GM18499 (cell line): ENCODE measurements at regions not wholly inside any gene's neighbourhood (a gene's known extent, or its start where the extent isn't known, plus 50 kb on each side); places are given as distances from the start of the nearest gene placed in this dataset.

Experiments
- ATAC-seq: cut with Tn5 transposase; IDR thresholded peaks from one replicate; pipeline ENCODE4 v1.9.1; 2021; ENCODE audit warnings: moderate number of reproducible peaks; ENCODE audit not compliant: insufficient read depth, unreplicated experiment

GRCh38 chr21:16159213-16159970, 429.6 kb downstream of the USP25 start:
- no peak for ATAC-seq

DNA sequence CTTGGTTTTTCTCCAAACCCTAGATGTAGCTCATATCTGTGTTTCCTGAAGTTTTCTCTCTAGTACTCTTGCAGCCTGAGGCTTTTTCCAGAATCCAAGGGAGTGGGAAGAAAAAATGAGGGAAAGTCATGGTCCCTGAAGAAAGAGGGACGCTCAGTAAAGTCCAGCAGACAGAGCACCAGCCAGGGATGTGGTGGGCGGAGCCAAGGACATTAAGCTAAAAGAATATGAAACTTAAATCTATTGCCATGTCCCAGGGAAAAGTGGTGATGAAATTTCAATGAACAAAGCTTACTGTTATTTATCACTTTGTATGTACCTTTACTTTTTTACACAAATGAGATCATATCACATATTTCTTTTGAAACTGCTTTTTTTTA, 430.2 kb downstream of the USP25 start:
- no peak for ATAC-seq

- ATAC-seq: no peak
Measured at GRCh38 chr21:16162953-16163352, 433.2 kb downstream of the USP25 start.

- ATAC-seq: no peak
Measured at GRCh38 chr21:16169102-16169511, 439.3 kb downstream of the USP25 start.

GRCh38 chr21:16169779-16170178, 440.0 kb downstream of the USP25 start:
- no peak for ATAC-seq

DNA sequence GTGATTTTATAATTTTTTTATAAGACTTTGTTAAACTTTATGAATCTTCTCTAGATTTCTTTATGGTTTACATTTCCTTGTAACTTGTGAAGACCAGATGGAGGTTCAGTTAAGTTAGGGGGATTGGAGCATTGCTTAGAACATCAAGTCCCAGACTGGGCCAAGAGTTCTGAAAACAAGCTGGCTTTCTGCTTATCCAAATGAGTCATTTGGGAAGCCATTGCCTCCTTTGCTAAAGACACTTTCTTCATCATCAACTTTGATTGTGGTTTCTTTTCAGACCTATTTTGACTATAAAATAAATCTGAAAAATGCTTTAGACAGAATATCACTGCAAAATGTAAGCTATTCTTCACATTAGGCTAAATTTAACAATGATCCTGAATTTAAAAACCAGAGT, 446.8 kb downstream of the USP25 start:
- no peak for ATAC-seq

DNA sequence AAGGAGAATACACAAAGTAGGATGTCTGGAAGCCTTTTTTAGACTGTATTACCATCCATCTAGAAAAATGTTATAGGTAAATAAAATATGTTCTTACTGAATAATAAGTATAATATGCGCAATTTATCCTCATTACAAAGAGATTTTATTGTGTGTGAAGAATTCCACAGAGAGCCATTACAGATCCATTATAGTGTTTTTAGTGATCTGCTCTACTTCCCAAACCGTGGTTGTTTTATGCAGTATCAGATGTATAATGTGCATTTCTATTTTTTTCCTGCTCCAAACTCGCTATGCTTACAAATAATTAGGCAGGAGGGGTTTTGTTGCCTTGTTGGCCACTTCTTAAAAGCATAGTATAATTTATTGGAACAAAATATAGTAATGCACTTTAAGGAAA, 447.8 kb downstream of the USP25 start:
- no peak for ATAC-seq

DNA sequence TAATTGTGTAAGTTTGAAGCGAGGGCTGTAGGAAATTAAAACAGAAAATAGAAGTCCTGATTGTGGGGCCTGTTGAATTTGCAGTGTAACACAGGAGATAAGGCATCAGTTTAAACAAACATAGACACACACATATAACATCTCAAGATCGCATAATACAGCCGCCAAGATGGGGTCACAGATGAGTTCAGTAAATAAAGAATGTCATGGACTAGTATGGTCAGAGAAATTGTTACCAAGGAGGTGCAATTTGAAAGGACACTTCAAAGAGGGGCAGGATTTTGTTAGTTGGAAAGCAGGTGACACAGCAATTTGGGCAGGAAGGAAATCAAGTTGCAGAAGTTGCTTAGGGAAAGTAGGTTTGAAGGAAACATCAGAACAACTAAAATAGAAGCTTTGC, 450.0 kb downstream of the USP25 start:
- no peak for ATAC-seq

DNA sequence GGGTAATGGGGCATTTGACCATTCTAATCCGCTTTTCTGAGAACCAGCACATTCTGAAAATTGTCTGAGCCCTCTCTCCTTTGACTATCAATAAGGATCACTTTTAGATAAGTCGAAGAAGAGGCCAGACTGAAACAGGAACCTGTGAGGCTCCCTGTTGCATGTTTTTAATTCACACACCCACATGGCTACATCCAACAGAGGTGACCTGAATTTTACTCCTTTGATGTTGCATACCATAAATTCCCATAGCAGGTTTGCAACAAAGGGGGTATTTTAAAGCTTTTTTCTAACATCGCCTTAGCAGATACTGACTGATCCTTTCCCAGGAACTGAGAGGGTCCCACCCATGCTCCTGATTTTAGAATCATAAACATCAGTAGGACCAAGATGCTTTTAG, 450.8 kb downstream of the USP25 start:
- ATAC-seq: no peak

DNA sequence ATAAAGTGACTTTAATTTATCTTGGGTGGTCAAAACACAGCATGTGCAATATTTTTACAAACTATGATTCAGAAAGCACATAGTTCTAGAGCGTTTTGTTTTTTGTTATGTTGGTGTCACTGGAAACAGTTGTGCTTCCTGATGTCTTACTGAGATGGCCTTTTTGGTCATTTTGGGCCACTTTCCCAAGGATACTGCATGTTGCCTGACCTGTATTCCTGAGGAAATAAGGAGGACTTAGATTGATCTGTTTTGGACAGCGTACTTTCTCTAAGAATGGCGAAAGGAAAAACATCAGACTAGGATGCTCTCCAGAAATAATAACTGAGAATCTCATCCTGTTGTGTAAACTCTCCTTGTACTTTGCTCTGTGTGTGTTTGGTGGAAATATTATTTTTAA, 451.2 kb downstream of the USP25 start:
- ATAC-seq: no peak

- ATAC-seq: no peak
Measured at GRCh38 chr21:16185766-16186165, 456.0 kb downstream of the USP25 start.

DNA sequence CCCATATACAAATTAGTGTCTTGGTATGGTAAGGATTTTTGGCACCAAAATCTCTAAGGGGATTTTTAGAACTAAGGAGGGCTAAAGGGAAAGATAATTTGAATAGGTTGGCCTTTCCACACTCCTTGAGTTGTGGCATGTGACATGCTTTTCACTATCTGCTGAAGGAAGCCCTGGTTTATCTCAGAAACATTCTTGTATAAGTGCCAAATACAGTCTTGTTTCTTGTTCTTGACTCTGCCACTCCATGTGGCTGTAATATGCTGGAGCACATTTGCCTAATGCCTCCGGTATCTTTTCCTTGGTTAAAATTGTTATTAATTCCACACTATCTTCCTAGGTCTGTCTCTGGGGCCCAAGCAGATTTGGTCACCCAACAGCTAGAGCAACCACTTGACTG, 457.0 kb downstream of the USP25 start:
- ATAC-seq: no peak

DNA sequence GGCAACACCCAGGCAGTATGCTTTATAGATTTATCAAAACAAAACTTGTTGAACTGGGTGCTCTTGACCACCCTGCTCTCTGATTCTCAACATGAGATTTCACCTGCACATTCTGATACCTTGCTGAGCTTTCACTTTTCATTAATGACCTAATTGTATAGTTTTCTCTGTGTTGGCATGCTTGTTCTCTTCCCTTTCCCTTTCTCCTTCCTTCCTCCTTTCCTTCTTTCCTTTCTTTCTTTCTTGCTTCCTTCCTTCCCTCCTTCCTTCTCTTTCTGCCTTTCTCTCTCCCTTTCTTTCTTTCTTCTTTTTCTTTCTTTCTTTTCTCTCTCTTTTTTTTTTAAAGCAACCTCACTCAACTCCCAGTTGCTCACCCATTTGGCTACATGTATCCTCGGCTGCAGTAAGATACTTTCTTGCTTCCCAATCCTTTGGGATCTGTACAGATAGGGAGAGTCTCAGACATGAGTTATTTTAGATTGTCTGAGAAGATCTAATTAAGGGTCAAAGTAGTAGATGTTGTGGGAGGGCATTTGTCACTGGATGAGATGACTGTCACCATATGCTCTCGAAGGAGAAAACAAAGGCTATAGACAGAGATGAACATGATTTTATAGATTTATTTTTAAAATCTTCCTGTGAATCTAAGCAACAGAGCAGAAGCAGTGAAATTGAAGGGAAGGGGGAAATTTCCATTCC, 458.0 kb downstream of the USP25 start:
- ATAC-seq: no peak

DNA sequence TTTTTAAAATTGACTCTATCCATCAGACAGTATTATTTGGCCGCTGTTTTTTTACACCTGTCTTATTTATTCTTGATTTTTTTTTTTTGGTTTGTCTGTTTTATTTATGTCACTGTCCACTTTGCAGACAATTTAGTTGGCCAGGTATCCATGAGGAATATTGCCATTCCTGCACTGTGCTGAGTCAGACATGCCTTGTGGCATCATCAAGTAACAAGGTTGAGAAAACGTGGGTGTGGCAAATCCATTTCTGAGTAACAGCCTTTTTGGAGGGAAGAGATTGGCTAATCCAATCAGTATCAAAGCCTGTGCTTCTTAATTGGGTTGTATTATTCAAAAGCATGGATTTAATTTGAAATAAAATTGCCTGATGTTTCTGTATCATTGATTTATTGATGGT, 463.1 kb downstream of the USP25 start:
- no peak for ATAC-seq

- ATAC-seq: no peak
Measured at GRCh38 chr21:16193496-16194094, 463.8 kb downstream of the USP25 start.

GRCh38 chr21:16194095-16194787, 464.5 kb downstream of the USP25 start:
- no peak for ATAC-seq

GRCh38 chr21:16194788-16195537, 465.2 kb downstream of the USP25 start:
- ATAC-seq: no peak

DNA sequence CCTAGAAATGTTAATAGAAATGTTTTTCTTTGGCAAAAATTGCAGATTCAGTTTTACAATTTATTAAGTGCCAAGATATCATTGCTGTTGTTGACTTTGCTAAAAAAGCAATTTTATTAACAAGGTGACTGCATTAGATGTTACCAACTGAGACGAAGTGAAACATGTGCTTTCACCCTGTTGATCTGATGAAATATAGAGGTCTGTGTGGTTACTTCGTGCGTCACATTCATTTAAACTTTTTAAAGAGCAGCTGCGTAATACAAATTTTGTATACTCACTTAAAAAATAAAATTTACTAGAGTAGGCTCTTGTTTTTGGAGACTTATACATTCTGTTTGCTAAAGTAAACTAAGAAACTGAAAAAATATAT, 465.7 kb downstream of the USP25 start:
- ATAC-seq: no peak

DNA sequence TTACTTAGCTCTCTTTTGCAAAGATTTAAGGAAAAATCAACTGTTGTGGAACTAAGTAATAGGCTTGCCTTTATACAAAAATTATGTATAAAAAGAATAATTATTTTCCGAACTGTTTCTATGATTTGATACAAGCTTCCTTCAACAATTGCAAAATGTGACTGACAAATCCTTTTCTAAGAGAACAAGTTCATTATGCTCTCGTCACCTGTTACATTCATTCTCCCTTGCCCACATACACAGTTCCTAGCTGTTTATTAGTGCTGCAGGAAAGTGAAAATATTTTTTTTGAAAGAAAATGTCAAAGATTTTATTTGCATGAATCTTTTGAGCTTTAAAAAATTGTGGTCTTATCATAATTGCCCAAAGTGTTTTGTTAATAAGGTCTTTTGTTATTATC, 466.2 kb downstream of the USP25 start:
- no peak for ATAC-seq

- ATAC-seq: no peak
Measured at GRCh38 chr21:16198546-16198945, 468.8 kb downstream of the USP25 start.
